ENCODE measurements at regions not wholly inside any gene's neighbourhood (a gene's known extent, or its start where the extent isn't known, plus 50 kb on each side); places are given as distances from the start of the nearest gene placed in this dataset.

- Mint-ChIP-seq H3K36me3 (no peaks in the 10 kb centered on the region), H3K27me3 (peaks cover 11 to 27% (median 17%) of the 10 kb centered on the region in 3 donors), H3K9me3 (no peaks in the 10 kb centered on the region), H3K27ac (no peak overlapping the region), H3K4me1 (no peaks in the 10 kb centered on the region), H3K4me3 (no peak overlapping the region)
- ATAC-seq (ENCODE audit: low read depth in 2 of 2) (peak; percentile 27 to 32), DNase-seq (peak; percentile 14)
Observed at GRCh38 chr14:60349663-60350365, 100.8 kb downstream of the PPM1A start.

- no peak overlapping the region for H3K4me3 Mint-ChIP-seq
- ATAC-seq (ENCODE audit: low read depth in 2 of 2) (no peak), DNase-seq (no peak)
- H3K27ac Mint-ChIP-seq: no peak overlapping the region
- H3K27me3 Mint-ChIP-seq: peaks cover 11 to 24% (median 12%) of the 10 kb centered on the region in 3 donors
- H3K9me3 Mint-ChIP-seq: no peaks in the 10 kb centered on the region
- H3K36me3 Mint-ChIP-seq: no peaks in the 10 kb centered on the region
- no peaks in the 10 kb centered on the region for H3K4me1 Mint-ChIP-seq
Observed at GRCh38 chr14:60350366-60350720, 101.3 kb downstream of the PPM1A start.

DNA sequence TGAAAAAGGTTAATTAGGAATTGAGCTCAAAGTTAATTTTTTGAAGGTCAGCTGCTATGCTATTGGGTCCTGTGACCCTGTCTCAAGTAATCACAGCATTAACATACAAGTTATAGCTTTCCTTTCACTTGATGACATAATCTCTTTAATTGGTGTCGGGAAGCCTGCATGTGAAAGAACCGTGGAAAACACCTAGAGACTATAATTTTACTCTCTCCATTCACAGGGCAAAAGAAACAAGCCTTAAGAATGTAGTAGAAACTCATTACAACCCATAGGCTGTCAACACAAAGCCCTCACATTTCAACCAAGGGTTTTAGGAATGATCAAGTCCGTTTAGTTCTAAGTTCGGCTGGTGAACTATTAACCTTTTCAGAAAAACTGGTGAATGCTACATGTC lies 104.4 kb downstream of the PPM1A start:
- Mint-ChIP-seq H3K4me3 (no peak overlapping the region), H3K36me3 (no peaks in the 10 kb centered on the region), H3K9me3 (no peaks in the 10 kb centered on the region), H3K27me3 (peaks cover 11 to 22% (median 15%) of the 10 kb centered on the region in 3 donors), H3K27ac (no peak overlapping the region), H3K4me1 (no peaks in the 10 kb centered on the region)
- no peak for ATAC-seq (ENCODE audit: low read depth in 2 of 2)
- no peak for DNase-seq

GRCh38 chr14:60355768-60356167 lies 106.7 kb downstream of the PPM1A start:
- no peak for ATAC-seq (ENCODE audit: low read depth in 2 of 2)
- peaks cover under 1 to 6% (median 6%) of the 10 kb centered on the region in 3 donors for H3K27me3 Mint-ChIP-seq
- H3K9me3 Mint-ChIP-seq: no peaks in the 10 kb centered on the region
- H3K27ac Mint-ChIP-seq: peak overlapping the region in 1 of 6 donors; percentile 67
- H3K4me1 Mint-ChIP-seq: no peaks in the 10 kb centered on the region
- H3K4me3 Mint-ChIP-seq: no peak overlapping the region
- H3K36me3 Mint-ChIP-seq: no peaks in the 10 kb centered on the region
- no peak for DNase-seq

DNA sequence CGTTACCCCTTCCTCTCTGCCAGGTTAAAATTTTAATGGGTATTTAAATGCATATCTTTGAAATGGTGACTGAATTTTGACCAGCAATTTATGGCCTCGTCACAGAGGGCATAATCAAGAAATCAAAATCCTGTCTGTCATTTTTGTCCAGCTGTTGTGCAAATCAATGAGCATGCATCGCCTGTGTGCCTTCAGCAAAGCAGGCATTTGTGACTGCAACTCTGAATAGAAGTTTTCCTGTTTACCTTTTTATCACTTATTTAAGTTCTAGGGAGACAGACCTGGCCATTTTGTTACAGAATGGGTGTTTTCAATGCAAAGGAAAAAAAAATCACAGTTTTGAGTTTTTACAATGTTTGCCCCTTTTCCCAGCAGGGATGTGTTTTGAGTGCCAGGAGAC lies 107.4 kb downstream of the PPM1A start:
- no peak for ATAC-seq (ENCODE audit: low read depth in 2 of 2)
- H3K27me3 Mint-ChIP-seq: peaks cover 5 to 6% (median 6%) of the 10 kb centered on the region in 3 donors
- H3K27ac Mint-ChIP-seq: no peak overlapping the region
- peaks cover 0 to 5% (median 2%) of the 10 kb centered on the region in 7 donors for H3K9me3 Mint-ChIP-seq
- H3K36me3 Mint-ChIP-seq: peaks cover 0 to 4% of the 10 kb centered on the region in 2 donors
- DNase-seq: no peak
- H3K4me3 Mint-ChIP-seq: no peak overlapping the region
- no peaks in the 10 kb centered on the region for H3K4me1 Mint-ChIP-seq

DNA sequence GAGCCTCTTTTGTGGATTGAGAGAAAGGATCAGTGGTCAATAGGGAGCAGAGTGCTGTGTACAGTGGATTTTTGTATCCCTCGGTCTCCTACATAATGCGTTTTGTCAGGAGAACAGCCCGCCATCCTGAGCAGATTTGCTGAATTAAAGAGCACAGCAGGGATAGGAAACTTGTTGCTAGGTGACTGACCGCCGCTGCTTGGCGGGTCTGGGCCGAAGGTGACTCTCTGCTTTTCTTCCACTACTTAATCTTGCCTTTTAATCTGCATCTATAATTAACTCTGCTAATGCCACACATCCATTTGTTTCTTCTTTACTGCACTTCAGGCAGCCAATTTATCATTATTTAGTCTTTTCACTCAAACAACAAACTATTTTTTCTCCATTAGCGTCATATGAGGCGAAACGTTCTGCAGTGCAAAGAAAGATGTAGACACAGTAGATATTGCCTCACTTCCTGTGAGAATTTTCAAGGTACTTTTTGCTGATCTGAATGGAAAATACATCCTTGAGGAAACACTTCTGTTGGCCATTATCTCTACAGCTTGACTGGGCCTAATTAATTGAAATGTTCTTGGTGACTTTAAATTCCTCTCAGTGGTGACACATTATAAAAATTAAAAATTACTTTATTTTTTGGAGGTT lies 108.0 kb downstream of the PPM1A start:
- H3K36me3 Mint-ChIP-seq: peaks cover 0 to 8% of the 10 kb centered on the region in 2 donors
- ATAC-seq (ENCODE audit: low read depth in 2 of 2) (no peak), DNase-seq (no peak)
- H3K27ac Mint-ChIP-seq: no peak overlapping the region
- H3K4me3 Mint-ChIP-seq: no peak overlapping the region
- H3K9me3 Mint-ChIP-seq: peaks cover 0 to 6% (median 4%) of the 10 kb centered on the region in 7 donors
- peaks cover 6 to 10% (median 6%) of the 10 kb centered on the region in 3 donors for H3K27me3 Mint-ChIP-seq
- no peaks in the 10 kb centered on the region for H3K4me1 Mint-ChIP-seq

GRCh38 chr14:60357551-60358149 lies 108.6 kb downstream of the PPM1A start:
- DNase-seq (no peak), ATAC-seq (ENCODE audit: low read depth in 2 of 2) (no peak)
- no peak overlapping the region for H3K4me3 Mint-ChIP-seq
- H3K27me3 Mint-ChIP-seq: peaks cover 6 to 12% (median 10%) of the 10 kb centered on the region in 3 donors
- H3K4me1 Mint-ChIP-seq: no peaks in the 10 kb centered on the region
- no peak overlapping the region for H3K27ac Mint-ChIP-seq
- H3K36me3 Mint-ChIP-seq: peaks cover 0 to 8% of the 10 kb centered on the region in 2 donors
- H3K9me3 Mint-ChIP-seq: peaks cover 0 to 6% (median 4%) of the 10 kb centered on the region in 7 donors

DNA sequence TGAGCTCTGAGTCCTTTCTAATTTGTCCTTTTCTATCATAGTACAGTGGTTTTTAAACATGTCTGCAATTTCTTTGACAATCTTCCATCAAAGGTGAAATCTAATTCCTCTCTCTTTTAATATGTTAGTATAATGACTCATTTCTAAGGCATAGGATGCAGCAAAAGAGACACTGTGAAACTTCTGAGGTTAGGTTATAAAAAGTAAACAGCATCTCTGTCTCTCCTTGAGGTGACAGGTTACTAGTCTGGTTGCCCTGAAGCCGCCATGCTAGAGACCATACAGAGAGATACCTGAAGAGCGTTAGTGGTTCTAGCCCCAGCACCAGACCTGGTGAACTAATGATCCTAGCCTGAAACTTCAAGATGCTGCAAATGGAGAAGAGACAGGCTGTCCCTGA lies 114.3 kb downstream of the PPM1A start:
- Mint-ChIP-seq H3K36me3 (peaks cover 0 to 15% of the 10 kb centered on the region in 2 donors), H3K4me1 (no peaks in the 10 kb centered on the region), H3K27ac (no peak overlapping the region), H3K27me3 (peaks cover 14 to 27% (median 19%) of the 10 kb centered on the region in 3 donors), H3K4me3 (no peak overlapping the region), H3K9me3 (peaks cover 0 to 6% (median 4%) of the 10 kb centered on the region in 7 donors)
- ATAC-seq (ENCODE audit: low read depth in 2 of 2): no peak
- DNase-seq: no peak

DNA sequence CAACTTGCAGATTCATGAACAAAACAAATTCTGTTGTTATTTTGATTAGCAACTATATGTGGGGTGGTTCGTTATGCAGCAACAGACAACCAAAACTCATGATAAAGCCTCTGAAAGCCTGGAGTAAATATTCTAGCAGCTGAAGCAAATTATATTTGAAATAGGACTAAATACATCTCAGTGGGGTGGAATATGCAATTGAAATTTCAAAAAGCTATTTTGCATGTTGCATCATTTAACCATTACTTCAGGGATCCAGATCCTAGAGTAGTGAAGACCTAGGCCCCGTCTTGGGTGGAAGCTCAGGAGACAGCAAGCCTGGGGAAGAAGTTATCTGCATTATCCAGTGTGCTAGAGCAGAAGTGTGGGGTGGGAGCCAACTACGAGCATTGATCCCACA lies 114.7 kb downstream of the PPM1A start:
- Mint-ChIP-seq H3K4me1 (no peaks in the 10 kb centered on the region), H3K4me3 (no peak overlapping the region), H3K27me3 (peaks cover 14 to 27% (median 19%) of the 10 kb centered on the region in 3 donors), H3K27ac (no peak overlapping the region), H3K9me3 (peaks cover 0 to 6% (median 4%) of the 10 kb centered on the region in 7 donors), H3K36me3 (peaks cover 0 to 15% of the 10 kb centered on the region in 2 donors)
- no peak for DNase-seq
- no peak for ATAC-seq (ENCODE audit: low read depth in 2 of 2)

- no peak for ATAC-seq (ENCODE audit: low read depth in 2 of 2)
- peaks cover 17 to 25% (median 20%) of the 10 kb centered on the region in 3 donors for H3K27me3 Mint-ChIP-seq
- H3K27ac Mint-ChIP-seq: no peak overlapping the region
- H3K36me3 Mint-ChIP-seq: peaks cover 0 to 7% of the 10 kb centered on the region in 2 donors
- H3K4me3 Mint-ChIP-seq: peak overlapping the region in 1 of 8 donors; percentile 61
- no peaks in the 10 kb centered on the region for H3K4me1 Mint-ChIP-seq
- peaks cover 0 to 17% (median 5%) of the 10 kb centered on the region in 7 donors for H3K9me3 Mint-ChIP-seq
- DNase-seq: no peak
Observed at GRCh38 chr14:60381909-60382308, 104.0 kb downstream of the C14orf39 start.
